Stimulated activated CD8-positive, alpha-beta memory T cell treated with anti-CD3 and anti-CD28 coated beads, Interleukin-15, amount 100 ng/mL, for 1 hour (primary cell): ENCODE measurements at regions not wholly inside any gene's neighbourhood (a gene's known extent, or its start where the extent isn't known, plus 50 kb on each side); places are given as distances from the start of the nearest gene placed in this dataset.
"Not testable (repeated sequence)": the region's sequence is repeated elsewhere in the genome, so short reads cannot be mapped to it uniquely, and the experiment has no call there.

Experiments
- DNase-seq: peaks from one replicate; pipeline ENCODE4 v3.0.0-alpha.2; 2020; ENCODE audit warnings: low read depth

GRCh38 chr14:34300330-34300729 lies 161.7 kb downstream of the SPTSSA start:
- no peak for DNase-seq

GRCh38 chr14:34299360-34299759 lies 162.7 kb downstream of the SPTSSA start:
- DNase-seq: no peak

GRCh38 chr14:34297786-34298520 lies 164.1 kb downstream of the SPTSSA start:
- no peak for DNase-seq

GRCh38 chr14:34283590-34283989 lies 178.4 kb downstream of the SPTSSA start:
- no peak for DNase-seq

GRCh38 chr14:34277191-34277590 lies 184.8 kb downstream of the SPTSSA start:
- no peak for DNase-seq

GRCh38 chr14:34275530-34275929 lies 186.5 kb downstream of the SPTSSA start:
- no peak for DNase-seq

GRCh38 chr14:34275078-34275477 lies 187.0 kb downstream of the SPTSSA start:
- no peak for DNase-seq

- not testable (repeated sequence) for DNase-seq
Observed at GRCh38 chr14:34273716-34274115, 188.3 kb downstream of the SPTSSA start.

GRCh38 chr14:34270361-34270760 lies 191.7 kb downstream of the SPTSSA start:
- DNase-seq: no peak

GRCh38 chr14:34266344-34266743 lies 195.7 kb downstream of the SPTSSA start:
- DNase-seq: no peak

GRCh38 chr14:34262127-34262910 lies 199.7 kb downstream of the SPTSSA start:
- DNase-seq: no peak

- DNase-seq: no peak
Observed at GRCh38 chr14:34259996-34260395, 202.0 kb downstream of the SPTSSA start.

GRCh38 chr14:34258318-34258717 lies 203.7 kb downstream of the SPTSSA start:
- DNase-seq: no peak

GRCh38 chr14:34257505-34257904 lies 204.5 kb downstream of the SPTSSA start:
- no peak for DNase-seq

- DNase-seq: no peak
Observed at GRCh38 chr14:34256223-34256622, 205.8 kb downstream of the SPTSSA start.

GRCh38 chr14:34254571-34254970 lies 207.5 kb downstream of the SPTSSA start:
- DNase-seq: no peak

- no peak for DNase-seq
Observed at GRCh38 chr14:34254031-34254430, 208.0 kb downstream of the SPTSSA start.

GRCh38 chr14:34252227-34252626 lies 209.8 kb downstream of the SPTSSA start:
- no peak for DNase-seq

GRCh38 chr14:34251662-34252061 lies 210.4 kb downstream of the SPTSSA start:
- DNase-seq: no peak

- DNase-seq: no peak
Observed at GRCh38 chr14:34250959-34251358, 211.1 kb downstream of the SPTSSA start.

GRCh38 chr14:34247605-34248004 lies 214.4 kb downstream of the SPTSSA start:
- no peak for DNase-seq

- no peak for DNase-seq
Observed at GRCh38 chr14:34246206-34246605, 215.8 kb downstream of the SPTSSA start.

- DNase-seq: no peak
Observed at GRCh38 chr14:34243401-34243800, 218.6 kb downstream of the SPTSSA start.

GRCh38 chr14:34243001-34243400 lies 219.0 kb downstream of the SPTSSA start:
- DNase-seq: no peak
